Loucy (cell line): ENCODE measurements at regions not wholly inside any gene's neighbourhood (a gene's known extent, or its start where the extent isn't known, plus 50 kb on each side); places are given as distances from the start of the nearest gene placed in this dataset.

Experiments used
- CTCF ChIP-seq: fragments of 200-600 bp; sonication (generic); conservative IDR thresholded peaks from 2 replicates; pipeline ENCODE4 v1.5.1; 2014; ENCODE audit warnings: mild to moderate bottlenecking, antibody characterized with exemption, low read length
- EZH2phosphoT487 ChIP-seq: fragments of 200-600 bp; IDR thresholded peaks from 2 replicates; pipeline ENCODE4 v1.6.1; 2018; ENCODE audit warnings: antibody characterized with exemption, mild to moderate bottlenecking, moderate library complexity, borderline replicate concordance

GRCh38 chr6:115583290-115583689 is 477.4 kb downstream of the FRK start:
- TF ChIP-seq CTCF (no peak), EZH2phosphoT487 (no peak)
